B cell (primary cell): ENCODE measurements at regions not wholly inside any gene's neighbourhood (a gene's known extent, or its start where the extent isn't known, plus 50 kb on each side); places are given as distances from the start of the nearest gene placed in this dataset.

ENCODE experiments used
- ATAC-seq: fragments of 200-7000 bp; cut with Tn5 transposase; one replicate; pipeline ENCODE4 v1.10.0; 2021; ENCODE audit warnings: low read depth, mild to moderate bottlenecking, moderate number of reproducible peaks, moderate library complexity
- CTCF ChIA-PET: fragments of 350-600 bp; sonication (Branson Sonifier 250); formaldehyde crosslinking; loops from one replicate; lab custom pipeline; 2021; ENCODE audit warnings: antibody characterized with exemption, inconsistent platforms; lab: Charles Lee
- POLR2A ChIA-PET: fragments of 350-600 bp; sonication (Branson Sonifier 250); formaldehyde crosslinking; loops from one replicate; lab custom pipeline; 2021; ENCODE audit warnings: antibody characterized with exemption; lab: Charles Lee
- DNase-seq: peaks from one replicate; pipeline ENCODE4 v3.0.0; 2013
- H2AFZ ChIP-seq: 2 replicates; pipeline ENCODE4 v1.6.1; 2012; ENCODE audit warnings: mild to moderate bottlenecking, low read depth, low read length; ENCODE audit not compliant: insufficient read depth, poor library complexity, severe bottlenecking
- H3K27ac ChIP-seq, 2 donors: 1 replicate in 1 of 2; 2 replicates in 1 of 2; pipeline ENCODE4 v1.5.1; 2012 to 2013; ENCODE audit warnings: low read length in 2 of 2, mild to moderate bottlenecking in 2 of 2, moderate library complexity in 1 of 2
- H3K27me3 ChIP-seq, 4 experiments: fragments of 200-600 bp in 1 of 4; sonication (generic) in 1 of 4; replicated peaks in 1 of 4; 1 replicate in 2 of 4; 2 replicates in 2 of 4; pipeline versions ENCODE4 v1.6.1 to v1.7.0; 2013 to 2016; ENCODE audit warnings: low read length in 3 of 4, mild to moderate bottlenecking in 2 of 4, mixed read lengths in 1 of 4, moderate library complexity in 1 of 4; ENCODE audit not compliant: insufficient read depth in 4 of 4, control insufficient read depth in 3 of 4; ENCODE audit errors: control extremely low read depth in 1 of 4
- H3K36me3 ChIP-seq, 2 experiments: replicated peaks in 1 of 2; 1 replicate in 1 of 2; 2 replicates in 1 of 2; pipeline versions ENCODE4 v1.6.1 to v1.7.1; 2013; ENCODE audit warnings: low read length in 1 of 2; ENCODE audit not compliant: insufficient read depth in 2 of 2, control insufficient read depth in 1 of 2; ENCODE audit errors: control extremely low read depth in 1 of 2, extremely low read depth in 1 of 2
- H3K4me1 ChIP-seq, 2 donors: fragments of 200-600 bp in 1 of 2; sonication (generic) in 1 of 2; 1 replicate in 1 of 2; 2 replicates in 1 of 2; pipeline versions ENCODE4 v1.5.1 to v1.6.1; 2013 to 2017; ENCODE audit warnings: low read length in 2 of 2; ENCODE audit not compliant: control insufficient read depth in 2 of 2, insufficient read depth in 2 of 2
- H3K4me2 ChIP-seq: replicated peaks from 2 replicates; pipeline ENCODE3; 2012; ENCODE audit warnings: mild to moderate bottlenecking, low read depth, low read length; ENCODE audit not compliant: poor library complexity, severe bottlenecking
- H3K4me3 ChIP-seq, 5 experiments: fragments of 200-600 bp in 1 of 5; sonication (generic) in 1 of 5; 1 replicate in 3 of 5; 2 replicates in 2 of 5; pipeline versions ENCODE4 v1.5.1 to v1.7.0; 2011 to 2016; ENCODE audit warnings: low read length in 4 of 5, mild to moderate bottlenecking in 4 of 5, low read depth in 2 of 5, control low read depth in 1 of 5, moderate library complexity in 1 of 5; ENCODE audit not compliant: insufficient read depth in 1 of 5; ENCODE audit errors: control extremely low read depth in 1 of 5, extremely low read depth in 1 of 5
- H3K79me2 ChIP-seq: fragments of 200-600 bp; sonication (generic); one replicate; pipeline ENCODE4 v1.6.0; 2016; ENCODE audit warnings: low read length; ENCODE audit not compliant: control insufficient read depth, insufficient read depth
- H3K9ac ChIP-seq: fragments of 200-600 bp; sonication (generic); 2 replicates; pipeline ENCODE4 v1.6.1; 2017; ENCODE audit warnings: mild to moderate bottlenecking, low read length, moderate library complexity
- H3K9me3 ChIP-seq, 3 donors: one replicate each; pipeline versions ENCODE4 v1.6.1 to v1.7.1; 2013; ENCODE audit warnings: low read length in 2 of 3; ENCODE audit not compliant: control insufficient read depth in 2 of 3, insufficient read depth in 1 of 3; ENCODE audit errors: control extremely low read depth in 1 of 3
- H4K20me1 ChIP-seq: 2 replicates; pipeline ENCODE4 v1.6.0; 2012; ENCODE audit warnings: mild to moderate bottlenecking, low read length; ENCODE audit not compliant: insufficient read depth, control insufficient read depth, poor library complexity, severe bottlenecking
- H3K27ac Mint-ChIP-seq: one replicate; pipeline ENCODE4 v1.8.0; 2021; ENCODE audit warnings: mixed read lengths
- H3K27me3 Mint-ChIP-seq: one replicate; pipeline ENCODE4 v1.8.0; 2021; ENCODE audit warnings: mixed read lengths
- H3K4me1 Mint-ChIP-seq: one replicate; pipeline ENCODE4 v1.8.0; 2021; ENCODE audit warnings: mixed read lengths
- H3K4me3 Mint-ChIP-seq: one replicate; pipeline ENCODE4 v1.8.0; 2021; ENCODE audit warnings: mixed read lengths
- H3K9me3 Mint-ChIP-seq: one replicate; pipeline ENCODE4 v1.8.0; 2022; ENCODE audit warnings: mixed read lengths; ENCODE audit not compliant: insufficient read depth
- CTCF ChIP-seq: fragments of 200-600 bp; IDR thresholded peaks from one replicate; pipeline ENCODE4 v1.8.0; 2022; ENCODE audit warnings: antibody characterized with exemption, mild to moderate bottlenecking
- EZH2 ChIP-seq: IDR thresholded peaks from 2 replicates; pipeline ENCODE4 v1.6.1; 2012; ENCODE audit warnings: borderline replicate concordance, low read depth, mild to moderate bottlenecking, moderate library complexity, low read length; ENCODE audit not compliant: insufficient read depth, poor library complexity, severe bottlenecking
- WGBS: methylation state at CpG from one replicate; pipeline ENCODE4 v1.1.5; 2013; ENCODE audit warnings: missing lambda C conversion rate; ENCODE audit not compliant: insufficient coverage; 5-methylcytosine and 5-hydroxymethylcytosine counted together
- intact Hi-C: fragments of 100-400 bp; cut with micrococcal nuclease; formaldehyde crosslinking; loops from one replicate; pipeline ENCODE4 v1.10.0; 2022

GRCh38 chr2:130258356-130258755 is 60.1 kb upstream of the TUBA3E start:
- no peaks in the 10 kb centered on the region for H3K79me2 ChIP-seq
- no peak for TF ChIP-seq EZH2
- TF ChIP-seq CTCF = no peak
- no peak overlapping the region for H3K9ac ChIP-seq
- H4K20me1 ChIP-seq = no peaks in the 10 kb centered on the region
- intact Hi-C loops = no loop called here
- H3K27ac ChIP-seq = no peak overlapping the region
- Mint-ChIP-seq H3K4me1 (no peaks in the 10 kb centered on the region), H3K4me3 (no peak overlapping the region), H3K27me3 (peaks cover 39% of the 10 kb centered on the region), H3K9me3 (no peaks in the 10 kb centered on the region), H3K27ac (no peak overlapping the region)
- ATAC-seq = no peak
- no peaks in the 10 kb centered on the region for H3K36me3 ChIP-seq
- no peak overlapping the region for H3K4me3 ChIP-seq
- 100% methylated on average over 2 of the region's 3 CpGs for WGBS
- no peak overlapping the region for H2AFZ ChIP-seq
- POLR2A ChIA-PET = no interaction called here
- H3K4me2 ChIP-seq = no peak overlapping the region
- H3K4me1 ChIP-seq = no peaks in the 10 kb centered on the region
- no peak for DNase-seq
- H3K27me3 ChIP-seq = peaks cover 0 to 9% (median 1%) of the 10 kb centered on the region in 4 experiments
- no peaks in the 10 kb centered on the region for H3K9me3 ChIP-seq
- CTCF ChIA-PET = no interaction called here

GRCh38 chr2:130252880-130253645 is 54.8 kb upstream of the TUBA3E start:
- CTCF ChIA-PET = no interaction called here
- Mint-ChIP-seq H3K27ac (no peak overlapping the region), H3K27me3 (peaks cover 29% of the 10 kb centered on the region), H3K4me3 (no peak overlapping the region), H3K4me1 (no peaks in the 10 kb centered on the region), H3K9me3 (no peaks in the 10 kb centered on the region)
- Histone ChIP-seq H2AFZ (no peak overlapping the region), H3K27me3 (peaks cover 0 to 4% (median 0%) of the 10 kb centered on the region in 4 experiments), H3K79me2 (no peaks in the 10 kb centered on the region), H3K4me1 (no peaks in the 10 kb centered on the region), H3K9ac (no peak overlapping the region), H3K27ac (no peak overlapping the region), H3K4me2 (no peak overlapping the region), H3K9me3 (no peaks in the 10 kb centered on the region), H3K36me3 (no peaks in the 10 kb centered on the region), H3K4me3 (no peak overlapping the region), H4K20me1 (no peaks in the 10 kb centered on the region)
- intact Hi-C loops = no loop called here
- no peak for ATAC-seq
- no peak for DNase-seq
- TF ChIP-seq CTCF = no peak
- no peak for TF ChIP-seq EZH2
- POLR2A ChIA-PET = no interaction called here
- 54% methylated on average over 41 of the region's 42 CpGs for WGBS
